ENCODE measurements at regions not wholly inside any gene's neighbourhood (a gene's known extent, or its start where the extent isn't known, plus 50 kb on each side); places are given as distances from the start of the nearest gene placed in this dataset.

DNA sequence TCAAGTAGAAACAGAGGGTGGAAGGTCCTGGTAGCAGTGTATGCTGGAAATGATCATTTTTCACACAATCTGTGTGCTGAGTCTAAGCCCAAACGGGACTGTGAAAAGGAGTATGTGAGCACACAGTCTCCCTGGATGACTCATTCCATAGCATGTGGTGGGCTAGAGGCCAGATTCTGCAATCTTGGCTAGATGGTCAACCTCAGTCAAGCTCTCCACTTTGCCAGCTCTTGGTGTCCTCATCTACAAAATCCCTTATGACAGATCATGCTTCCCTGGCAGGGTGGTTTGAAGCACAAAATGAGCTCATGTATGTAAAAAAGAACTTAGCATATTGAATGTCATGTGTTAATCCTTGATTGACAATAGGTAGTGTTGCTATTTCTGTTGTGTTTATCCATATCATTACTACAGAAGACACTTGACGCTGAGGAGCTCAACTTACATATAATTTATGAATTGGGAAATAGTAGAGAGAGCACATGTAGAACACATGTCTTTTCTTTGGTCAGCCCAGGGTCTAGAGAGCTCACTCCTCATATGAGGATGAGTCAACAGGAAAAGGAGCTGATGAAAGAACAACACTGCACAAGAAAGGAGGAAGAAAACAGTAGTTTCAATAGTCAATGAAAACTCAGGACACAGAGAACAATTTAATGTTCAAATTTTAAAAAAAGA, 517.5 kb downstream of the BCL11B start:
- H3K9ac ChIP-seq (ENCODE audit: low read length), result no peak overlapping the region
- no peaks in the 10 kb centered on the region for H4K20me1 ChIP-seq (ENCODE audit: insufficient read depth, low read length)
- H3K4me3 ChIP-seq (ENCODE audit: insufficient read depth, low read depth, low read length), result no peak overlapping the region
- H3K79me2 ChIP-seq (ENCODE audit: insufficient read depth, low read length), result no peaks in the 10 kb centered on the region
- peak overlapping the region; percentile 82 for H3K27ac Mint-ChIP-seq (ENCODE audit: unreplicated experiment)
- DNase-seq (ENCODE audit: low read depth) (peak; percentile 11), FAIRE-seq (no peak)
- H3K4me2 ChIP-seq (ENCODE audit: low read length), result no peak overlapping the region
- H3K4me1 ChIP-seq (ENCODE audit: insufficient read depth, low read length), result no peaks in the 10 kb centered on the region
- H2AFZ ChIP-seq (ENCODE audit: low read depth, low read length), result no peak overlapping the region
- TF ChIP-seq CTCF (IDR thresholded peaks at IDR 0.05; ENCODE audit: insufficient read depth, low read depth, low read length), result no peak
- TF ChIP-seq EZH2 (IDR thresholded peaks at IDR 0.05; ENCODE audit: insufficient read depth, low read length), result no peak
- peaks cover 8% of the 10 kb centered on the region for H3K27me3 Mint-ChIP-seq (ENCODE audit: low read depth, unreplicated experiment)
- no peaks in the 10 kb centered on the region for H3K36me3 Mint-ChIP-seq (ENCODE audit: low read depth, unreplicated experiment)
- peaks cover 13% of the 10 kb centered on the region for H3K4me1 Mint-ChIP-seq (ENCODE audit: low read depth, unreplicated experiment)
- peaks cover 2% of the 10 kb centered on the region for H3K9me3 Mint-ChIP-seq (ENCODE audit: unreplicated experiment)
- H3K4me3 Mint-ChIP-seq (ENCODE audit: unreplicated experiment), result no peak overlapping the region
- no peaks in the 10 kb centered on the region for H3K27me3 ChIP-seq (ENCODE audit: insufficient read depth, low read length)
- H3K9me3 ChIP-seq (ENCODE audit: insufficient read depth, low read depth, low read length), result no peaks in the 10 kb centered on the region
- no peaks in the 10 kb centered on the region for H3K36me3 ChIP-seq (ENCODE audit: insufficient read depth, low read length)
- no peak overlapping the region for H3K27ac ChIP-seq (ENCODE audit: low read depth, low read length)

- H3K27ac Mint-ChIP-seq (ENCODE audit: unreplicated experiment), result no peak overlapping the region
- no peaks in the 10 kb centered on the region for H3K9me3 ChIP-seq (ENCODE audit: insufficient read depth, low read depth, low read length)
- peaks cover 16% of the 10 kb centered on the region for H3K27me3 Mint-ChIP-seq (ENCODE audit: low read depth, unreplicated experiment)
- H3K79me2 ChIP-seq (ENCODE audit: insufficient read depth, low read length), result no peaks in the 10 kb centered on the region
- no peak overlapping the region for H3K27ac ChIP-seq (ENCODE audit: low read depth, low read length)
- H3K36me3 ChIP-seq (ENCODE audit: insufficient read depth, low read length), result no peaks in the 10 kb centered on the region
- peaks cover 10% of the 10 kb centered on the region for H3K9me3 Mint-ChIP-seq (ENCODE audit: unreplicated experiment)
- H3K4me1 ChIP-seq (ENCODE audit: insufficient read depth, low read length), result no peaks in the 10 kb centered on the region
- H3K27me3 ChIP-seq (ENCODE audit: insufficient read depth, low read length), result no peaks in the 10 kb centered on the region
- no peak for DNase-seq (ENCODE audit: low read depth)
- no peak overlapping the region for H3K4me2 ChIP-seq (ENCODE audit: low read length)
- H4K20me1 ChIP-seq (ENCODE audit: insufficient read depth, low read length), result no peaks in the 10 kb centered on the region
- FAIRE-seq, result no peak
- H3K4me3 Mint-ChIP-seq (ENCODE audit: unreplicated experiment), result no peak overlapping the region
- peaks cover 13% of the 10 kb centered on the region for H3K4me1 Mint-ChIP-seq (ENCODE audit: low read depth, unreplicated experiment)
- H2AFZ ChIP-seq (ENCODE audit: low read depth, low read length), result no peak overlapping the region
- no peak for TF ChIP-seq CTCF (IDR thresholded peaks at IDR 0.05; ENCODE audit: insufficient read depth, low read depth, low read length)
- TF ChIP-seq EZH2 (IDR thresholded peaks at IDR 0.05; ENCODE audit: insufficient read depth, low read length), result no peak
- H3K9ac ChIP-seq (ENCODE audit: low read length), result no peak overlapping the region
- H3K36me3 Mint-ChIP-seq (ENCODE audit: low read depth, unreplicated experiment), result no peaks in the 10 kb centered on the region
- no peak overlapping the region for H3K4me3 ChIP-seq (ENCODE audit: insufficient read depth, low read depth, low read length)
Observed at GRCh38 chr14:98756749-98757148, 515.2 kb downstream of the BCL11B start.

- no peaks in the 10 kb centered on the region for H3K79me2 ChIP-seq (ENCODE audit: insufficient read depth, low read length)
- peaks cover 13% of the 10 kb centered on the region for H3K4me1 Mint-ChIP-seq (ENCODE audit: low read depth, unreplicated experiment)
- H3K27ac Mint-ChIP-seq (ENCODE audit: unreplicated experiment), result no peak overlapping the region
- FAIRE-seq, result no peak
- H3K4me2 ChIP-seq (ENCODE audit: low read length), result no peak overlapping the region
- no peaks in the 10 kb centered on the region for H3K27me3 ChIP-seq (ENCODE audit: insufficient read depth, low read length)
- H2AFZ ChIP-seq (ENCODE audit: low read depth, low read length), result no peak overlapping the region
- H3K4me1 ChIP-seq (ENCODE audit: insufficient read depth, low read length), result no peaks in the 10 kb centered on the region
- peaks cover 5% of the 10 kb centered on the region for H3K9me3 ChIP-seq (ENCODE audit: insufficient read depth, low read depth, low read length)
- H3K27ac ChIP-seq (ENCODE audit: low read depth, low read length), result no peak overlapping the region
- DNase-seq (ENCODE audit: low read depth), result no peak
- no peaks in the 10 kb centered on the region for H3K36me3 ChIP-seq (ENCODE audit: insufficient read depth, low read length)
- no peaks in the 10 kb centered on the region for H4K20me1 ChIP-seq (ENCODE audit: insufficient read depth, low read length)
- peaks cover 13% of the 10 kb centered on the region for H3K9me3 Mint-ChIP-seq (ENCODE audit: unreplicated experiment)
- TF ChIP-seq CTCF (IDR thresholded peaks at IDR 0.05; ENCODE audit: insufficient read depth, low read depth, low read length) (no peak), EZH2 (IDR thresholded peaks at IDR 0.05; ENCODE audit: insufficient read depth, low read length) (no peak)
- no peak overlapping the region for H3K4me3 ChIP-seq (ENCODE audit: insufficient read depth, low read depth, low read length)
- no peak overlapping the region for H3K9ac ChIP-seq (ENCODE audit: low read length)
- H3K36me3 Mint-ChIP-seq (ENCODE audit: low read depth, unreplicated experiment), result no peaks in the 10 kb centered on the region
- H3K4me3 Mint-ChIP-seq (ENCODE audit: unreplicated experiment), result no peak overlapping the region
- peaks cover 16% of the 10 kb centered on the region for H3K27me3 Mint-ChIP-seq (ENCODE audit: low read depth, unreplicated experiment)
Observed at GRCh38 chr14:98758440-98758839, 513.6 kb downstream of the BCL11B start.

Measured in astrocyte (in vitro differentiated cells and primary cell).